Ishikawa (cell line): ENCODE measurements at regions not wholly inside any gene's neighbourhood (a gene's known extent, or its start where the extent isn't known, plus 50 kb on each side); places are given as distances from the start of the nearest gene placed in this dataset.

Source experiments
- CEBPB ChIP-seq: IDR thresholded peaks from 2 replicates; pipeline ENCODE4 v1.6.1; 2012
- CREB1 ChIP-seq: IDR thresholded peaks from 2 replicates; pipeline ENCODE4 v1.6.1; 2012; ENCODE audit warnings: low read depth
- EGR1 ChIP-seq: IDR thresholded peaks from 2 replicates; pipeline ENCODE4 v1.6.1; 2012
- EP300 ChIP-seq: IDR thresholded peaks from 2 replicates; pipeline ENCODE4 v1.6.1; 2012; ENCODE audit warnings: borderline replicate concordance
- FOXM1 ChIP-seq: IDR thresholded peaks from 2 replicates; pipeline ENCODE4 v1.6.1; 2012; ENCODE audit warnings: low read depth, borderline replicate concordance
- NFIC ChIP-seq: IDR thresholded peaks from 2 replicates; pipeline ENCODE4 v1.6.1; 2012
- RAD21 ChIP-seq: IDR thresholded peaks from 2 replicates; pipeline ENCODE4 v1.6.1; 2012; ENCODE audit warnings: low read depth
- REST ChIP-seq: IDR thresholded peaks from 2 replicates; pipeline ENCODE4 v1.6.1; 2012; ENCODE audit warnings: low read depth, mild to moderate bottlenecking
- TAF1 ChIP-seq: IDR thresholded peaks from 2 replicates; pipeline ENCODE4 v1.6.1; 2012; ENCODE audit warnings: low read depth, mild to moderate bottlenecking
- TCF12 ChIP-seq: IDR thresholded peaks from 2 replicates; pipeline ENCODE4 v1.6.1; 2012; ENCODE audit warnings: low read depth
- TEAD4 ChIP-seq: IDR thresholded peaks from 2 replicates; pipeline ENCODE4 v1.6.1; 2012
- USF1 ChIP-seq: IDR thresholded peaks from 2 replicates; pipeline ENCODE4 v1.6.1; 2012
- YY1 ChIP-seq: IDR thresholded peaks from 2 replicates; pipeline ENCODE4 v1.6.1; 2012; ENCODE audit warnings: low read depth
- ZBTB7A ChIP-seq: IDR thresholded peaks from 2 replicates; pipeline ENCODE4 v1.6.1; 2012; ENCODE audit warnings: low read depth
- TF ChIP-seq, protein P1 (sequence below): IDR thresholded peaks from 2 replicates; pipeline ENCODE4 v1.6.1; 2012

GRCh38 chr2:191508738-191509137 is 169.2 kb upstream of the NABP1 start:
- TF ChIP-seq CREB1 = no peak
- TF ChIP-seq RAD21 = no peak
- no peak for TF ChIP-seq TAF1

DNA sequence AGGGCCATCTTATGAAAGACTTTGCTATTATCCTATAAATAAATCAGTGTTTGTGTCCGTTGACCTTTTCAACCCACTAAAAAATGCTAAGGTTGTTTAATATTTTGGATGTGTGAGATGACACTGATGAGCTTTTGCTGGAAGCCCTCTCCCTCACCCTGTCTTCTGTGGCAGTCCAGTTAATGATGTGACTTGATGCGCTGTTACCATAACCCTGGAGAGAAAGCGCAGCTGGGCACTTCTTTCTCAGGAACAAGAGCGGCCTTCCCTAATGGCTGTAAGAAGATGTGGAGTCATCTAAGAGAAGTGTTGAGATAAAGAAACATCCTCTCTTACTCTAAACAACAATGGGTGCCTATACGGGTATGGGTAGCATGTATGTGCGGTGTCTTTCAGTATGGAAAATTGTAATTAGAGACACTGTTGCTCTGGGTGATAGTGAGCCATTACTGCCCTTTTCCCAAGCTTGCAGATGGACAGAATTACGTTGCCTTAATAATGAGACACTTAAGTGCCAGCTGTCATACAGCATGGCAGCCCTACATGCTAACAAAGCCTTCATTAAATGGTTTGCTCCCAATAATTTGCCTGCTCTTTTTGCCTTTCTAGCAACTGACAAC is 165.6 kb upstream of the NABP1 start:
- TF ChIP-seq ZBTB7A (no peak), USF1 (no peak), CEBPB (no peak), CREB1 (no peak), NFIC (no peak), EP300 (no peak), TAF1 (no peak), EGR1 (no peak), FOXM1 (no peak), TEAD4 (no peak), TCF12 (no peak), REST (no peak), RAD21 (no peak)

- TF ChIP-seq YY1 (no peak), ZBTB7A (no peak), NFIC (no peak), EP300 (no peak), CEBPB (no peak), USF1 (no peak), FOXM1 (no peak), CREB1 (no peak), EGR1 (no peak), REST (no peak), TCF12 (no peak), RAD21 (no peak), TAF1 (no peak), TEAD4 (no peak)
- TF ChIP-seq, protein P1, sequence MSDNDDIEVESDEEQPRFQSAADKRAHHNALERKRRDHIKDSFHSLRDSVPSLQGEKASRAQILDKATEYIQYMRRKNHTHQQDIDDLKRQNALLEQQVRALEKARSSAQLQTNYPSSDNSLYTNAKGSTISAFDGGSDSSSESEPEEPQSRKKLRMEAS = no peak
Observed at GRCh38 chr2:191512874-191513273, 165.1 kb upstream of the NABP1 start.

- TF ChIP-seq CEBPB = no peak
- no peak for TF ChIP-seq NFIC
- TF ChIP-seq TEAD4 = no peak
Observed at GRCh38 chr2:191514613-191515012, 163.3 kb upstream of the NABP1 start.

- TF ChIP-seq ZBTB7A (no peak), USF1 (no peak), FOXM1 (no peak), RAD21 (no peak), TAF1 (no peak)
Observed at GRCh38 chr2:191515551-191515950, 162.4 kb upstream of the NABP1 start.

DNA sequence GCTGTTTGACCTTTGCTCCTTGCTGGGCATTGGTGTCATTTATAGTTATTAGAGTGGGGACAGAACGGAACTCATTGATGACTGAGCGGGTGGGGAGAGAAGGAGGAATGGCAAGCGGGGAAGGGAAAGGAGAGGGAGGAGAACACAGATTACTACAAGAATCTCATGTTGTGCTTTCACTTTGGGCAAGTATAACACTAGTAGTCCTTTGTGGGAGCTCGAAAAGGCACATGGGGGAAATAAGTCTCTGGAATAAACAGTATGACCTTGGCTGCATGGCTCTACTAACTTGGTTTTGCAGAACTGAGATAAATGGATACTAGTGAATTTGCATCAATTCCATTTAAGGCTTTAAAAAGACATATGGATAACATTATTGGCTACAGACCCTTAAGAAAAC is 161.7 kb upstream of the NABP1 start:
- no peak for TF ChIP-seq YY1
- TF ChIP-seq CREB1 = no peak
- no peak for TF ChIP-seq EP300
- no peak for TF ChIP-seq TAF1
- no peak for TF ChIP-seq FOXM1
- no peak for TF ChIP-seq NFIC
- TF ChIP-seq, protein P1 = no peak
- TF ChIP-seq USF1 = no peak
- TF ChIP-seq TCF12 = no peak
- no peak for TF ChIP-seq ZBTB7A
- no peak for TF ChIP-seq RAD21
- TF ChIP-seq EGR1 = no peak
- TF ChIP-seq REST = no peak
- TF ChIP-seq TEAD4 = no peak
- TF ChIP-seq CEBPB = no peak
